ENCODE measurements at regions not wholly inside any gene's neighbourhood (a gene's known extent, or its start where the extent isn't known, plus 50 kb on each side); places are given as distances from the start of the nearest gene placed in this dataset.

DNA sequence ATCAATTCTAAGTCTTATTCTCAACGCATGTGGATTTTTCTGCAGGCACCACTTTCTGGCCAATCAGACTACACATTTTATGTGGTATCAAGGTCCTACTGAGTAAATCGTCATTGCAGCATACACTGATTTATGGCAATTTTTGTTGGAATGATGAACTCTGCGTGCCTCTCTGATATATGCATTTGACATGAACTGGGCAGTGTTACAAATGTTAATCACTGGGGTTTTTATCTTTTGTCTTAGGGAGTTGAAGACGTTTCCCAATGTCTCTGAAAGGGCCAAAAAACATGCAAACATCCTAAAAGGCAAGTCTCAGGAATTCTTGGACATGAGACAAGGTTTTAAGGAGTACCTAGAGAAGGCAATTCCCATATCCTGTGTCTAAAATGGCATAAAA, 809.5 kb upstream of the CELF2 start:
- Histone ChIP-seq H3K27me3 (ENCODE audit: low read depth) (no peaks in the 10 kb centered on the region), H3K36me3 (replicated peaks) (no peaks in the 10 kb centered on the region), H3K4me1 (no peaks in the 10 kb centered on the region), H3K4me3 (no peak overlapping the region), H3K9me3 (no peaks in the 10 kb centered on the region)
- in situ Hi-C loops (cut with MboI; ENCODE audit: low sequenced_read_pairs), result no loop called here
- no peak for DNase-seq (ENCODE audit: low spot score in 2 of 2)

DNA sequence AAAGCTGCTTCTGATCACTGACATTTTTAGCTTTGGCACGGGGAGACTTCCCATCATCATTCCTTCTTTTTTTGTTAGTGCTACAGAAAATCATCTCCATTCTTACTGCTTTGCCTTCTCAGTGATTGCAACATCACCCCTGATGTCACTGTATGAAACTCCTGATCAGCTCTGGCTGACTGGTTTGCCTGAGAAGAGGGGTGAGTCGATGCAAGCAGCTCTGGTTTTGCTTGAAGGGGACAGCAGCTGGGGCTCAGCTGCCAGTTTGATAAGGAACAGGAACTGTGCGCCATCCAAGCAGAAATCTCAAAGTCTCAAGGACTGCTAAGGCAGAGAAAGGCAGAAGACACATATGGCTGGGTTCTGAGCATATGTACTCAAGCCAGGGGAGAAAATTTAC, 808.5 kb upstream of the CELF2 start:
- in situ Hi-C loops (cut with MboI; ENCODE audit: low sequenced_read_pairs), result no loop called here

GRCh38 chr10:10211409-10211808, 806.3 kb upstream of the CELF2 start:
- no peak for DNase-seq (ENCODE audit: low spot score in 2 of 2)
- Histone ChIP-seq H3K4me1 (no peaks in the 10 kb centered on the region), H3K4me3 (no peak overlapping the region), H3K27me3 (ENCODE audit: low read depth) (no peaks in the 10 kb centered on the region), H3K36me3 (replicated peaks) (no peaks in the 10 kb centered on the region), H3K9me3 (no peaks in the 10 kb centered on the region)
- in situ Hi-C loops (cut with MboI; ENCODE audit: low sequenced_read_pairs), result no loop called here

More for the DNA sequence above, 808.5 kb upstream of the CELF2 start:
- no peaks in the 10 kb centered on the region for H3K36me3 ChIP-seq (replicated peaks)
- no peaks in the 10 kb centered on the region for H3K4me1 ChIP-seq
- no peaks in the 10 kb centered on the region for H3K9me3 ChIP-seq
- H3K4me3 ChIP-seq, result no peak overlapping the region
- no peak for DNase-seq (ENCODE audit: low spot score in 2 of 2)
- H3K27me3 ChIP-seq (ENCODE audit: low read depth), result no peaks in the 10 kb centered on the region

DNA sequence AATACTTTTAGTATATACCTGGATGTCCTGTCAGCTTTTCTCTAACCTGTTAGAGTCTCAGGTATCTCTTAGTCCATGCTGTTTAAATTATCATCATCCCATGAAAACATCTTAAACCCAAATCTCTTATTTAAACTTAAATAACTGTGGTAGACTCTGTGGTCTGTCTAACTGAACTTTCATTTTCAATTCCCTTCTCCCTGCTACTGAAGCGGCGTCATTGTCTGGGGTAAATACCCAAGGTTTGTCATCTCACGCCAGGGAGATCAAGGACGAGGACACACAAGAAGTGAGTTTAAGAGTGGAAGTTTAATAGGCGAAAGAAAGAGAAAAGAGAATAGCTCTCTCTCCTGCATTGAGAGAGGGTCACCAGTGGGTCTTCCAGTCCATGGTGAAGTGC, 804.4 kb upstream of the CELF2 start:
- Histone ChIP-seq H3K36me3 (replicated peaks) (no peaks in the 10 kb centered on the region), H3K4me1 (no peaks in the 10 kb centered on the region), H3K4me3 (no peak overlapping the region), H3K9me3 (no peaks in the 10 kb centered on the region), H3K27me3 (ENCODE audit: low read depth) (no peaks in the 10 kb centered on the region)
- in situ Hi-C loops (cut with MboI; ENCODE audit: low sequenced_read_pairs), result no loop called here
- no peak for DNase-seq (ENCODE audit: low spot score in 2 of 2)

DNA sequence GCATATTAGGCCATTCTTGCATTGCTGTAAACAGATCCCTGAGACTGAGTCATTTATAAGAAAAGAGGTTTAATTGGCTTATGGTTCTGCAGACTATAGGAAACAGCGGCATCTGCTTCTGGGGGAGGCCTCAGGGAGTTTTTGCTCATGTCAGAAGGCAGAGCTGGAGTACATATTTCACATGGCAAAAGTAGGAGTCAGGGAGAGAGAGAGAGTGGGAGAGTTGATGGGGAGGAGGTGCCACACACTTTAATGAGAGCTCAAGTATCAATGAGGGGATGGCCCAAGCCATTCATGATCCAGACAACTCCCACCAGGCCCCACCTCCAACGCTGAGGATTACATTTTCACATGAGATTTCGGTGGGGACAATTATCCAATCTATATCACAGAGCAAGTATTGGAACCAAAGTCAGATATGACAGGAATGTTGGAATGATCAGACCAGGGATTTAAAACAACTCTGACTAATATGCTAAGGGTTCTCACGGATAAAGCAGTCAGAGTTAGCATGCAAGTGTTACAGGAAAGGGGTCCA, 795.3 kb upstream of the CELF2 start:
- Histone ChIP-seq H3K36me3 (replicated peaks) (no peaks in the 10 kb centered on the region), H3K27me3 (ENCODE audit: low read depth) (no peaks in the 10 kb centered on the region), H3K9me3 (no peaks in the 10 kb centered on the region), H3K4me3 (no peak overlapping the region), H3K4me1 (no peaks in the 10 kb centered on the region)
- in situ Hi-C loops (cut with MboI; ENCODE audit: low sequenced_read_pairs), result no loop called here
- DNase-seq (ENCODE audit: low spot score in 2 of 2), result no peak

DNA sequence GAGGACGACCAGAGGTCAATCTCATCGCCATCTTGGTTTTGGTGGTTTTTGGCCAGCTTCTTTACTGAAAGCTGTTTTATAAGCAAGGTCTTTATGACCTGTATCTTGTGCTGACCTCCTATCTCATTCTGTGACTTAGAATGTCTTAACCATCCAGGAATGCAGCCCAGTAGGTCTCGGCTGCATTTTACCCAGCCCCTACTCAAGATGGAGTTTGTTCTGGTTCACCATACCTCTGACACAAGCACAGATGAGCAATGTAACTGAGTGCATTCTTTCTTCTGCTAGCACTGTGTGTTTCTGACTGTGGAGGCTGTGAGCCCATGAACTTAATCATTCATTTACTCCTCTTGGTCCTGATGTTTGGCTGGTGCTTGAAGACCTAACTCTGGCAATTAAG, 794.5 kb upstream of the CELF2 start:
- H3K4me3 ChIP-seq, result no peak overlapping the region
- no peak for DNase-seq (ENCODE audit: low spot score in 2 of 2)
- H3K4me1 ChIP-seq, result no peaks in the 10 kb centered on the region
- no peaks in the 10 kb centered on the region for H3K27me3 ChIP-seq (ENCODE audit: low read depth)
- H3K9me3 ChIP-seq, result no peaks in the 10 kb centered on the region
- in situ Hi-C loops (cut with MboI; ENCODE audit: low sequenced_read_pairs), result no loop called here
- no peaks in the 10 kb centered on the region for H3K36me3 ChIP-seq (replicated peaks)

DNA sequence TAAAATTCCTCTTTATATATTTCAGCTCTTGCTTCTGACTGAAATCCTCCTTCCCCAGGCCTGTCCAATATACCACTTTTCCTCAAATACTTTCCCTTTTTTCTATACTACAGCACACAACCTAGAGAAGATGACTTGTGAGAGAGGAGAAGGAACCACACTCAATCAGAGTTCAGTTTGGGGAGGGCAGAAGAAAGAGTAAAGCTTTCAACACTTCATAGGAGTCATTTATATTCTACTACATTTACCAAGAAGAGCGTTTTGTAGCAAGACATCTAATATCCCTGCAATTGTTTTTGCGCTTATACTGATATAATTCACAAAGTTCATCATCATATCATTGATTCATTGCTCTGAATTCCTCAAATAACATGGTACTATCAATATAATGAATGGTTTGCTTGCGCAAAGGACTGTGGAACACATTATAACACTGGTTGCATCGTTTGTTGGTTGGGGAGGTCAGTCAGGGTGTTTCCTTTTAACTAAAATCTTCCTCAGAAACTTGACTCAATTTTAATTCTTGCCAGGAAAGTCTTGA, 792.5 kb upstream of the CELF2 start:
- Histone ChIP-seq H3K9me3 (no peaks in the 10 kb centered on the region), H3K36me3 (replicated peaks) (no peaks in the 10 kb centered on the region), H3K4me3 (no peak overlapping the region), H3K4me1 (no peaks in the 10 kb centered on the region), H3K27me3 (ENCODE audit: low read depth) (no peaks in the 10 kb centered on the region)
- DNase-seq (ENCODE audit: low spot score in 2 of 2), result no peak
- in situ Hi-C loops (cut with MboI; ENCODE audit: low sequenced_read_pairs), result no loop called here

- no peak for DNase-seq (ENCODE audit: low spot score in 2 of 2)
- Histone ChIP-seq H3K4me3 (no peak overlapping the region), H3K9me3 (no peaks in the 10 kb centered on the region), H3K36me3 (replicated peaks) (no peaks in the 10 kb centered on the region), H3K4me1 (no peaks in the 10 kb centered on the region), H3K27me3 (ENCODE audit: low read depth) (no peaks in the 10 kb centered on the region)
- in situ Hi-C loops (cut with MboI; ENCODE audit: low sequenced_read_pairs), result no loop called here
These were observed 784.4 kb upstream of the CELF2 start for GRCh38 chr10:10233229-10233628.

DNA sequence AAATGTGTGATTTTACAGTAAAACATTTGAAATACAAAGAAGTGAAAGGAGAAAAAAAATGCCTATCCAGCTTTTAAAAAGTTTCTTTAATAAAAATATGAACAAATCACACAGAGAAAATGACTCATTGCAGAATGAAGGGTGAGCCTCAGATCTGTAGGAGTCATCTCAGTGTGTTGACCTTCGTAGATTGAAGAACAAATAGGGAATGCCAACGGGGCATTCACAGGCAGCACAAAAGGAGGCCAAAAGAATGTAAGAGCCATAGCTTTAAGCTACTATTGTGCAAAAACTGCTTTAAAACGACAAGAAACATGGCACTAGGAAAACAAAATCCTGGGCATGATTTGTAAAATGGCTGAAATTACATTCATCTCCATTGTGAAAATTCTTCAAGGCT, 782.7 kb upstream of the CELF2 start:
- no peaks in the 10 kb centered on the region for H3K36me3 ChIP-seq (replicated peaks)
- H3K9me3 ChIP-seq, result no peaks in the 10 kb centered on the region
- DNase-seq (ENCODE audit: low spot score in 2 of 2), result no peak
- H3K4me1 ChIP-seq, result no peaks in the 10 kb centered on the region
- H3K4me3 ChIP-seq, result no peak overlapping the region
- in situ Hi-C loops (cut with MboI; ENCODE audit: low sequenced_read_pairs), result no loop called here
- no peaks in the 10 kb centered on the region for H3K27me3 ChIP-seq (ENCODE audit: low read depth)

- in situ Hi-C loops (cut with MboI; ENCODE audit: low sequenced_read_pairs), result no loop called here
- Histone ChIP-seq H3K27me3 (ENCODE audit: low read depth) (no peaks in the 10 kb centered on the region), H3K36me3 (replicated peaks) (no peaks in the 10 kb centered on the region), H3K4me3 (no peak overlapping the region), H3K9me3 (no peaks in the 10 kb centered on the region), H3K4me1 (no peaks in the 10 kb centered on the region)
- DNase-seq (ENCODE audit: low spot score in 2 of 2), result no peak
These were observed 770.1 kb upstream of the CELF2 start for GRCh38 chr10:10247585-10247984.

DNA sequence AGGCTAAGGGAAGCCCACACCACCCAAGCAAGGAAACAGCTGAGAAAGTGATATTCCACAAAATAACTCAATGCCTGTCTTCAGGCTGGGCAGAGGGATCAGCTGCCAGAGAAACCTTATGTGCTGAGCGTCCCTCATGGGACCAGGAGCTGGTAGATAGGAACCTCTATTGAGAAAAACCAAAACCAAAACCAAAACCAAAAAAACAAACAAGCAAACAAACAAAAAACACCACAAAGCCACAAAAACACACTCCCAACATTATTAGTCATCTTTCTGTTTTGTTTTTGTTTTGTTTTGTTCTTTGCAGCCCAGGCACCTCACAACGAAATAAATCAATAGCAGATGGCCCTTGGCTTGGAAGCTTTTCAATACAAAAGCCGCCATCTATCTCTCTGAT, 760.8 kb upstream of the CELF2 start:
- H3K27me3 ChIP-seq (ENCODE audit: low read depth), result no peaks in the 10 kb centered on the region
- no peaks in the 10 kb centered on the region for H3K9me3 ChIP-seq
- no peak overlapping the region for H3K4me3 ChIP-seq
- in situ Hi-C loops (cut with MboI; ENCODE audit: low sequenced_read_pairs), result no loop called here
- no peaks in the 10 kb centered on the region; the same call in 1 of the 2 replicates for H3K4me1 ChIP-seq
- DNase-seq (ENCODE audit: low spot score in 2 of 2), result no peak
- no peaks in the 10 kb centered on the region for H3K36me3 ChIP-seq (replicated peaks)

- no peak for DNase-seq (ENCODE audit: low spot score in 2 of 2)
- no peaks in the 10 kb centered on the region for H3K27me3 ChIP-seq (ENCODE audit: low read depth)
- no peaks in the 10 kb centered on the region for H3K36me3 ChIP-seq (replicated peaks)
- in situ Hi-C loops (cut with MboI; ENCODE audit: low sequenced_read_pairs), result no loop called here
- H3K4me3 ChIP-seq, result no peak overlapping the region
- H3K9me3 ChIP-seq, result no peaks in the 10 kb centered on the region
- no peaks in the 10 kb centered on the region; the same call in 1 of the 2 replicates for H3K4me1 ChIP-seq
These were observed 758.7 kb upstream of the CELF2 start for GRCh38 chr10:10259013-10259412.

DNA sequence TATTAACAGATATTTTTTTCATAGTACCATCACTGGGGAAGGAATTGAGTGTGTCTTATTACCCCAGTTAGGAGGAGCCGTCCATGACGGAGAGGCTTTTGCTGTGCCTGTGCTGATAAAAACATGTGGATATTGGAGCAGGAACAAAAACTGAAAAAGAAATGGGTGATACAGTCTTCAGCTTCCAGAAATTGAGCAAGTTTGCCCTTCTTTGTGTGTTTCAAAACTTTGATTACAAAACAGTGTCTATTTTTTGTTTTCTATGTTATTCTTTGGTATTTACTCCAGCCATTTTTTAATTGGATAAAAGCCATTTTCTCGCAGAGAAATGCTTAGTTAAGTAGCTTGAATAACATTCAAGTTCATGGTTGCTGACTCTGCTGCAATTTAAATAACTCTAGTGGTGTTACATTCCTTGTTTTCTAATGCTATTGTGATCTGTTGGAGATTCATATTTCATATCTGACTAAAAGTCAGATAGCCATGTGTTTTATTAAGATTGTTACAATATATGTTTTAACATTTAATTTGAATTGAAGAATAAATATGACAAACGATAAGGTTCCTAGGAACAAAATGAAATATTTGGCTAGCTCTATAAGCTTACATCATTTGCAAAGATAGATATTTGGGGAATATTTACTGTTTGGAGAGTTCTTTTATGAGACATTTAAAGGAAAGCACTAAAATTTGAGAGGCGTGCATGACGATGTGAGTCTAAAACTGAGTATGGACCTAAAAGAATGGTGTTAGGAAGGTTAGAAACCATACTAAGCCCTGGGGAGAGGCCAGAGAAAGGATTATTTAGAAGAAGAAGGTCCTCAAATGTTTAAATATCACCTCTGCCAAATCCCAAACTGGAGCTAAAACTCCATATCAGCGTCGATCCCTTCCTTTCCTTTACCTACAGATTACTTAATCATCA, 747.3 kb upstream of the CELF2 start:
- in situ Hi-C loops (cut with MboI; ENCODE audit: low sequenced_read_pairs), result no loop called here

GRCh38 chr10:10271639-10272192, 746.0 kb upstream of the CELF2 start:
- in situ Hi-C loops (cut with MboI; ENCODE audit: low sequenced_read_pairs), result no loop called here

More for the DNA sequence above, 747.3 kb upstream of the CELF2 start:
- no peaks in the 10 kb centered on the region for H3K9me3 ChIP-seq
- H3K36me3 ChIP-seq (replicated peaks), result no peaks in the 10 kb centered on the region
- no peaks in the 10 kb centered on the region for H3K27me3 ChIP-seq (ENCODE audit: low read depth)
- no peak overlapping the region for H3K4me3 ChIP-seq
- no peak for DNase-seq (ENCODE audit: low spot score in 2 of 2)
- H3K4me1 ChIP-seq, result no peaks in the 10 kb centered on the region; the same call in 1 of the 2 replicates

More at GRCh38 chr10:10271639-10272192, 746.0 kb upstream of the CELF2 start:
- Histone ChIP-seq H3K4me3 (no peak overlapping the region), H3K9me3 (no peaks in the 10 kb centered on the region), H3K4me1 (no peaks in the 10 kb centered on the region; the same call in 1 of the 2 replicates), H3K36me3 (replicated peaks) (no peaks in the 10 kb centered on the region), H3K27me3 (ENCODE audit: low read depth) (no peaks in the 10 kb centered on the region)
- DNase-seq (ENCODE audit: low spot score in 2 of 2), result no peak

All from HAP-1 (cell line).